ENCODE measurements at regions not wholly inside any gene's neighbourhood (a gene's known extent, or its start where the extent isn't known, plus 50 kb on each side); places are given as distances from the start of the nearest gene placed in this dataset.

GRCh38 chr5:152456815-152457443 is 51.9 kb upstream of the NMUR2 start:
- Mint-ChIP-seq H3K4me1 (ENCODE audit: unreplicated experiment) (no peaks in the 10 kb centered on the region), H3K27me3 (ENCODE audit: unreplicated experiment) (no peaks in the 10 kb centered on the region), H3K27ac (ENCODE audit: unreplicated experiment) (no peak overlapping the region), H3K9me3 (ENCODE audit: unreplicated experiment) (no peaks in the 10 kb centered on the region), H3K36me3 (ENCODE audit: low read depth, unreplicated experiment) (no peaks in the 10 kb centered on the region), H3K4me3 (ENCODE audit: unreplicated experiment) (no peak overlapping the region)
- TF ChIP-seq CTCF (IDR thresholded peaks at IDR 0.05; ENCODE audit: unreplicated experiment): no peak
- no peak for DNase-seq (ENCODE audit: low spot score)

GRCh38 chr5:152462021-152462721 is 57.1 kb upstream of the NMUR2 start:
- Mint-ChIP-seq H3K36me3 (ENCODE audit: low read depth, unreplicated experiment) (no peaks in the 10 kb centered on the region), H3K27me3 (ENCODE audit: unreplicated experiment) (no peaks in the 10 kb centered on the region), H3K27ac (ENCODE audit: unreplicated experiment) (no peak overlapping the region), H3K4me3 (ENCODE audit: unreplicated experiment) (no peak overlapping the region), H3K9me3 (ENCODE audit: unreplicated experiment) (no peaks in the 10 kb centered on the region), H3K4me1 (ENCODE audit: unreplicated experiment) (no peaks in the 10 kb centered on the region)
- DNase-seq (ENCODE audit: low spot score): no peak
- no peak for TF ChIP-seq CTCF (IDR thresholded peaks at IDR 0.05; ENCODE audit: unreplicated experiment)

- no peaks in the 10 kb centered on the region for H3K9me3 Mint-ChIP-seq (ENCODE audit: unreplicated experiment)
- H3K36me3 Mint-ChIP-seq (ENCODE audit: low read depth, unreplicated experiment): no peaks in the 10 kb centered on the region
- no peak for TF ChIP-seq CTCF (IDR thresholded peaks at IDR 0.05; ENCODE audit: unreplicated experiment)
- H3K4me1 Mint-ChIP-seq (ENCODE audit: unreplicated experiment): no peaks in the 10 kb centered on the region
- no peaks in the 10 kb centered on the region for H3K27me3 Mint-ChIP-seq (ENCODE audit: unreplicated experiment)
- H3K4me3 Mint-ChIP-seq (ENCODE audit: unreplicated experiment): no peak overlapping the region
- H3K27ac Mint-ChIP-seq (ENCODE audit: unreplicated experiment): no peak overlapping the region
- no peak for DNase-seq (ENCODE audit: low spot score)
Measured at GRCh38 chr5:152464048-152464447, 59.0 kb upstream of the NMUR2 start.

- Mint-ChIP-seq H3K27ac (ENCODE audit: unreplicated experiment) (no peak overlapping the region), H3K4me1 (ENCODE audit: unreplicated experiment) (no peaks in the 10 kb centered on the region), H3K4me3 (ENCODE audit: unreplicated experiment) (no peak overlapping the region), H3K27me3 (ENCODE audit: unreplicated experiment) (no peaks in the 10 kb centered on the region), H3K36me3 (ENCODE audit: low read depth, unreplicated experiment) (no peaks in the 10 kb centered on the region), H3K9me3 (ENCODE audit: unreplicated experiment) (no peaks in the 10 kb centered on the region)
- DNase-seq (ENCODE audit: low spot score): no peak
- TF ChIP-seq CTCF (IDR thresholded peaks at IDR 0.05; ENCODE audit: unreplicated experiment): no peak
Measured at GRCh38 chr5:152465140-152465539, 60.1 kb upstream of the NMUR2 start.

GRCh38 chr5:152466085-152466745 is 61.1 kb upstream of the NMUR2 start:
- no peaks in the 10 kb centered on the region for H3K27me3 Mint-ChIP-seq (ENCODE audit: unreplicated experiment)
- TF ChIP-seq CTCF (IDR thresholded peaks at IDR 0.05; ENCODE audit: unreplicated experiment): no peak
- no peak for DNase-seq (ENCODE audit: low spot score)
- H3K27ac Mint-ChIP-seq (ENCODE audit: unreplicated experiment): no peak overlapping the region
- H3K36me3 Mint-ChIP-seq (ENCODE audit: low read depth, unreplicated experiment): no peaks in the 10 kb centered on the region
- no peak overlapping the region for H3K4me3 Mint-ChIP-seq (ENCODE audit: unreplicated experiment)
- H3K9me3 Mint-ChIP-seq (ENCODE audit: unreplicated experiment): no peaks in the 10 kb centered on the region
- no peaks in the 10 kb centered on the region for H3K4me1 Mint-ChIP-seq (ENCODE audit: unreplicated experiment)
